Keratinocyte (primary cell): ENCODE measurements at regions not wholly inside any gene's neighbourhood (a gene's known extent, or its start where the extent isn't known, plus 50 kb on each side); places are given as distances from the start of the nearest gene placed in this dataset.

Experiments
- CTCF ChIP-seq, 3 experiments: IDR thresholded peaks in 1 of 3; conservative IDR thresholded peaks in 1 of 3; optimal IDR thresholded peaks in 1 of 3; 2 replicates in 2 of 3; 3 replicates in 1 of 3; pipeline versions ENCODE3 to v1.5.1; 2011; ENCODE audit warnings: low read length in 3 of 3, mild to moderate bottlenecking in 3 of 3, moderate library complexity in 2 of 3, control low read depth in 1 of 3, inconsistent platforms in 1 of 3; ENCODE audit not compliant: insufficient read depth in 2 of 3; ENCODE audit errors: extremely low read depth in 1 of 3
- EZH2 ChIP-seq: IDR thresholded peaks from one replicate; pipeline ENCODE4 v1.6.1; 2012; ENCODE audit warnings: inconsistent platforms, mild to moderate bottlenecking, low read length, moderate library complexity

- TF ChIP-seq CTCF (optimal IDR thresholded peaks at IDR 0.05 in 1 of 3, IDR thresholded peaks at IDR 0.05 in 1 of 3, conservative IDR thresholded peaks at IDR 0.05 in 1 of 3; ENCODE audit: extremely low read depth in 1 of 3, insufficient read depth in 2 of 3, low read length in 3 of 3) (no peak), EZH2 (no peak)
These were observed 561.0 kb upstream of the TBX3 start for GRCh38 chr12:115245020-115245419.
